HG03064 (cell line): ENCODE measurements at regions not wholly inside any gene's neighbourhood (a gene's known extent, or its start where the extent isn't known, plus 50 kb on each side); places are given as distances from the start of the nearest gene placed in this dataset.

Experiments used
- ATAC-seq: cut with Tn5 transposase; IDR thresholded peaks from one replicate; pipeline ENCODE4 v1.9.1; 2021; ENCODE audit warnings: low read depth; ENCODE audit not compliant: unreplicated experiment

GRCh38 chr6:22073516-22074198, 223.2 kb downstream of the PRL start:
- no peak for ATAC-seq

DNA sequence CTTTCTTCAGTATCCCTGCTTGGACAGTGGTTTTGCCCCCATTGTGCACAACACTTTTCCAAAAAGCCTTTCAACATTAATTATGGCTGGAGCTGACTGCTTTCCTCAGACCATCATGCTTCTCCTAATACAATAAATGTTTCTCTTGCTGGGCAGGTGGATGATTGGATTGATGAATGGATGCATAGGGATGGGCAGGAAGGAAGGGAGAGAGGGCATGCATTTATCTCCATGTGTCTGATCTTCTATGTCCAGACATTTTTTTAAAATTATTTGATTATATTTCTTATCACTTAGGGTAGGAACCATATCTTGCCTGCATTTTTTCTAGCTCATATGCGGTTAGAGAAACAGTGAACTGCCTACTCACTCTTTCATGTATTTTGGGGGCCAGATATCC, 218.5 kb downstream of the PRL start:
- no peak for ATAC-seq

- ATAC-seq, result no peak
These were observed 217.9 kb downstream of the PRL start for GRCh38 chr6:22078802-22079545.

DNA sequence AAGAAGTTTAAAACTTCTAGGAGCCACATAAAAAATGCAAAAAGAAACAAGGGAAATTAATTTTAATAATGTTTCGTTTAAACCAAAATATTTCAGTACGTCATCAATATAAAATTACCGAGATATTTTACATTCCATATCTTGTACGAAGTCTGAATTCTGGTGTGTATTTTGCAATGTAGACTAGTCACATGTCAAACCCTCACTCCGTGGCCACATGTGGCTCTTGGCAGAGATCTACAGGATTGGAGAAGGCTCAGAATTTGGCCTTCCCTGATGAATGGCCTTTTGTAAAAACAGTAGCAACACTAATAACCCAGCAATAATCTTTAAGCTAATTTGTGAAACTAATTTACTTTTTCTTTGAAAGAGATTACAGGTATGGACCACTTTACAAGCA, 217.1 kb downstream of the PRL start:
- no peak for ATAC-seq

GRCh38 chr6:22081709-22082108, 215.1 kb downstream of the PRL start:
- ATAC-seq, result no peak

GRCh38 chr6:22082218-22082617, 214.6 kb downstream of the PRL start:
- ATAC-seq, result no peak

GRCh38 chr6:22083119-22083518, 213.7 kb downstream of the PRL start:
- no peak for ATAC-seq

- ATAC-seq, result no peak
These were observed 208.7 kb downstream of the PRL start for GRCh38 chr6:22087960-22088706.

DNA sequence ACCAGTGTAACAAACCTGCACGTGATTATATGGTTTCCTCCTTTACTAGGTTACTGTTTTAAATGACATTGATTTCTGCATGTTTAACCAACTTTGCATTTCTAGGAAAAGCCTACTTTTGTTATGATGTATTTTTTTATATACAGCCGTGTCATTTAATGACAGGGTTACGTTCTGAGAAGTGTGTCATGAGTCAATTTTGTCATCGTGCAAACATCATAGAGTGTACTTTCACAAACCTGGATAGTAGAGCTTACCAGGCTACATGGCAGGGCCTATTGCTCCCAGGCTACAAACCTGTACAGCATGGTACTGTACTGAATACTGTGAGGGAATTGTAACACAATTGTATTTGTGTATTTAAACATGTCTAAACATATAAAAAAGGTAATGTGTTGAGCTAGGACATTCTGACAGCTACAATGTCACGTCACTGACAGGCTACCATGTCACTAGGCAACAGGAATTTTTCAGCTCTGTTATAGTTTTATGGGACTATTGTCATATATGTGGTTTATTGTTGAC, 205.3 kb downstream of the PRL start:
- no peak for ATAC-seq

- no peak for ATAC-seq
These were observed 201.0 kb downstream of the PRL start for GRCh38 chr6:22095836-22096235.

- no peak for ATAC-seq
These were observed 198.2 kb downstream of the PRL start for GRCh38 chr6:22098601-22099031.

GRCh38 chr6:22099231-22099630, 197.6 kb downstream of the PRL start:
- ATAC-seq, result no peak

GRCh38 chr6:22099923-22100322, 196.9 kb downstream of the PRL start:
- no peak for ATAC-seq

GRCh38 chr6:22101163-22101562, 195.7 kb downstream of the PRL start:
- no peak for ATAC-seq

DNA sequence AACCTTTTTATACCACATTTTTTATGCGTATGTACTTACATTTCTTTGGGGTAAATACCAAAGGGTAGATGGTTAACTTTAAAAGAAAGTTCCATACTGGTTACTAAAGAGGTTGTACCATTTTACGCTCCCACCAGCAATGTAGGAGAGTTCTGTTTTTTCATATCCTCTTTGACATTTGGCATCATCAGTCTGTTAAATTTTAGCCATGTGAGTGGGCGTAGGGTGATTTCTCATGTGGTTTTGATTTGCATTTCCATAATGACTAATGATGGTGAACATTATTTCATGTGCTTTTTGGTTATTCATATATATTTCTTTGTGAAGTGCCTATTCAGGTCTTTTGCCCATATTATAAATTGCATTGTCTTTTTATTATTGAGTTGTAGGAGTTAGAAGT, 194.2 kb downstream of the PRL start:
- no peak for ATAC-seq

GRCh38 chr6:22106451-22106850, 190.4 kb downstream of the PRL start:
- ATAC-seq, result no peak

DNA sequence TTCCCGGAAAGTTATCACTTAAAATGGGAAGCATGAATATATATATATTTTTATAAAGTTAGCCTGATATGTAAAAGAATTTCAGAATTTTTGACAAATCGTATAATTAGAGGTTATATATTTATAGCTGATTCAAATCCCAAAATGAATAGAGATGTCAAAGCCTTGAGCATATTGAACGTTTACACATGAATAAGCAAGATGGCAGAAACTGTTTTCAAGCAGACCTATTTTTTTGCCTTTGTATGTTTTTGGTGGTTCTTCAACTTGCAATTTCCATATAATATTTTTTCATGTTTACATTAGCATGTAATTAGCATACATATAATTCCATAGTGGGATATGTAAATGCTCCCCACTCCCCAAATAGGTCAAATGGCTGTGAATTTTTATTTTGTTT, 189.9 kb downstream of the PRL start:
- ATAC-seq, result no peak

DNA sequence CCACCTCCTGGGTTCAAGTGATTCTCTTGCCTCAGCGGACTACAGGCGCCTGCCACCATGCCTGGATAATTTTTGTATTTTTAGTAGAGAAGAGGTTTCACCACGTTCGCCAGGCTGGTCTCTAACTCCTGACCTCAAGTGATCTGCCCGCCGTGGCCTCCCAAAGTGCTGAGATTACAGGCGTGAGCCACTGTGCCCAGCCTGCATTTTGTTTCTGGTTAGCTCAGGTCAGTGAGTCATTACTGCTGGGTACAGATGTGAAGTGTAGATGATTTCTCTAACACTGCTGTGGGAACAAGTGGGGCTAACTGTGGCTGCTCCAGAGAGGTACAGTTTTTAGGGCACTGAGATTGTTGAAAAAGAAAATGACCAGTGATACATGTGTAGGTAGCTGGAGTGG, 188.6 kb downstream of the PRL start:
- no peak for ATAC-seq

DNA sequence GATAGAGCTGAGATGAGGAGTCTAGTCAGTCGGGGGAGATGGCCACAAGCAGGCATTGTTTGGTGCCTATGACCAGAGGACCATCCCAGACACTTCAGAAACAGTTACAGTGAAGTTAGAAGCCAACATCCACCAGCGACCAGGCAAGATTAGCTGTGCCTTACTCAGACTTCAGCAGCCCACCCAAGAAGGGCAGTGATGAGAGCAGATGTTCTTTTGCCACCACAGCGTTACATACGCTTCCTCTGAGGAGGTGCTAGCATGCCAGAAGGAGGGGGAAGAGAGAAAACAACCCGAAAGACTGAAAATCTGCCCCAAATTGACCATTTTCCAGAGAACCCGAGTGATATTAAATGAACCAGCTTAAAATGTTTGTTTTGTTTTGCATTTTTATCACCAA, 186.8 kb downstream of the PRL start:
- no peak for ATAC-seq

DNA sequence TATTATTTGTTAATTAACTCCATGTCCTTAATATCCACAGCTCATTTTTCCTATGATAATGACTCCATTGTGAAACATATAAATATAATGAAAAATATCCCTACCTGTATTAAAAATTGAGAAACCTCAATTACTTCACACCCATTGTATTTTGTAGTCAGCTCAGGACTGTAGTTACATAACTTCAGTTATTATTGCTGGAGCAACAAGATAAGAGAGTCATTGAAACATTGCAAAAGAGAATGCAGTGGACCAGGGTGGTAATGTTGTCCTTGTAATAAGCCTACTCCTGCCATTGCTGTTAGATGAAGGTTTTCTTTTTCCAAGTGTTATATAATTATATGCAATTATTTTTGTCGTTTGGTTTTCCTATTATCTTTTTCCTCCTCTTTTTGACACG, 184.4 kb downstream of the PRL start:
- no peak for ATAC-seq

- ATAC-seq, result no peak
These were observed 183.6 kb downstream of the PRL start for GRCh38 chr6:22113026-22113766.
